ENCODE measurements at regions not wholly inside any gene's neighbourhood (a gene's known extent, or its start where the extent isn't known, plus 50 kb on each side); places are given as distances from the start of the nearest gene placed in this dataset.

DNA sequence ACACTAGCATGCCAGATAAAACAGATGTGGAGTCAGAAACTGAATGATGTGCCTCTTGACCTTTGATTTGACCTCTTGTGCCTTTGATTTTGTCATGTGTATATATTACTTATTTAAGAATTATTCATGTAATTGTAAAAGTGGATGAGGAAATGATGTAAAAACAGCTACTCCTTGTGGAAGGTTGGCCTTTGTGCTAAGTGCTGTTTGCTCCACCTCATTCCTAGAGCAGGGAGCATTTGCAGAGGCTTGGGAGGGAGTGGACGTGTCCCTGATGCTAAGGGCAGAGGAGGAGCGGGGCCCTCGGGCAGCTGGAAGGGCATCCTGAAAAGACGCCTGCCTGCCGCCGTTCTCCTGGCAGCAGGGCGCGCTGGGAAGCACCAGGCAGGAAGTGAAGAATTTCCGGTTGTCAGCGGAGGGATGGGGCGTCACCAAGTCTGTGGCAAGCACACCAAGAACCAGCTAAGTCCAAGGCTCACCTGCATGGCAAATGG, 197.6 kb upstream of the ZNF32 start:
- H3K9me3 ChIP-seq (ENCODE audit: insufficient read depth in 2 of 2, low read depth in 1 of 2, low read length in 1 of 2), result no peaks in the 10 kb centered on the region
- no peak overlapping the region for H4K5ac ChIP-seq (ENCODE audit: insufficient read length, low read depth, low read length)
- WGBS, 2 experiments (ENCODE audit: extremely low coverage in 1 of 2, insufficient coverage in 1 of 2, insufficient read length in 1 of 2, insufficient replicate concordance in 2 of 2, low coverage in 1 of 2, low lambda C conversion rate in 2 of 2, missing lambda C conversion rate in 1 of 2), result 86% methylated on average over 11 of the region's 11 CpGs; no CpG with 5 or more reads in 1 of the 2 experiments
- H2BK120ac ChIP-seq (replicated peaks; ENCODE audit: low read depth, low read length), result no peak overlapping the region
- POLR2A ChIA-PET (ENCODE audit: partially characterized antibody), result no interaction called here
- H3K56ac ChIP-seq (replicated peaks; ENCODE audit: insufficient read length, low read depth, low read length), result no peak overlapping the region
- H2BK15ac ChIP-seq (ENCODE audit: low read length), result no peak overlapping the region
- H2BK20ac ChIP-seq (ENCODE audit: low read length), result no peak overlapping the region
- DNase-seq (ENCODE audit: low read depth in 1 of 2, low spot score in 2 of 2) (no peak), FAIRE-seq (no peak)
- no peak overlapping the region for H3K4me2 ChIP-seq (ENCODE audit: insufficient read depth in 1 of 2, low read depth in 2 of 2, low read length in 2 of 2)
- H3K27ac ChIP-seq (ENCODE audit: low read depth, low read length), result no peak overlapping the region
- H3K4me3 ChIP-seq (ENCODE audit: extremely low read depth in 1 of 4, insufficient read depth in 2 of 4, low read depth in 3 of 4, low read length in 4 of 4), result no peak overlapping the region
- no peak overlapping the region; the same call in 1 of the 2 replicates for H3K18ac ChIP-seq (ENCODE audit: extremely low read depth, low read length)
- no peak overlapping the region for H2BK12ac ChIP-seq (ENCODE audit: low read depth, low read length)
- no peaks in the 10 kb centered on the region for H3K4me1 ChIP-seq (replicated peaks in 1 of 4; ENCODE audit: control insufficient read depth in 3 of 4, insufficient read depth in 4 of 4, low read length in 3 of 4)
- no peaks in the 10 kb centered on the region for H3K79me2 ChIP-seq (ENCODE audit: control insufficient read depth in 1 of 2, insufficient read depth in 2 of 2, low read length in 2 of 2)
- CTCF ChIA-PET (ENCODE audit: partially characterized antibody), result interaction anchor here (0.9 kb wide), 1 partner anchor 175 kb away, joined by 3 read pairs; no protein-coding TSS in a partner anchor
- H3K79me1 ChIP-seq (ENCODE audit: low read depth, low read length), result no peaks in the 10 kb centered on the region
- H4K8ac ChIP-seq (ENCODE audit: extremely low read depth, insufficient read depth, low read length), result no peak overlapping the region
- no peak overlapping the region for H3K14ac ChIP-seq (ENCODE audit: insufficient read length)
- no peak overlapping the region for H2AK5ac ChIP-seq (ENCODE audit: low read depth, low read length)
- H2AFZ ChIP-seq (ENCODE audit: low read length), result 0 out of 2 replicates have a peak overlapping the region, but pooled peaks have one; percentile 59
- no peaks in the 10 kb centered on the region for H3K36me3 ChIP-seq (ENCODE audit: control insufficient read depth in 2 of 4, insufficient read depth in 4 of 4, low read length in 3 of 4)
- no peaks in the 10 kb centered on the region; the same call in 1 of the 2 replicates for H3K23me2 ChIP-seq (ENCODE audit: low read depth, low read length)
- no peak overlapping the region for H2BK5ac ChIP-seq (ENCODE audit: low read depth, low read length)
- H3K23ac ChIP-seq (ENCODE audit: insufficient read length), result no peak overlapping the region
- no peak overlapping the region for H3K9ac ChIP-seq (replicated peaks in 1 of 4; ENCODE audit: extremely low read depth in 1 of 4, low read depth in 3 of 4, low read length in 3 of 4)
- no peak overlapping the region for H3K4ac ChIP-seq (replicated peaks; ENCODE audit: insufficient read length, low read depth, low read length)
- no peaks in the 10 kb centered on the region for H3K27me3 ChIP-seq (replicated peaks in 1 of 4; ENCODE audit: control insufficient read depth in 3 of 4, extremely low read depth in 1 of 4, insufficient read depth in 3 of 4, low read length in 3 of 4)
- no peak overlapping the region for H4K91ac ChIP-seq (replicated peaks; ENCODE audit: insufficient read length, low read length)
- H4K20me1 ChIP-seq (replicated peaks in 1 of 2; ENCODE audit: control insufficient read depth in 1 of 2, insufficient read depth in 2 of 2, low read length in 2 of 2), result no peaks in the 10 kb centered on the region
- TF ChIP-seq TEAD4 (IDR thresholded peaks at IDR 0.05; ENCODE audit: low read depth, low read length), result no peak
- no peak for TF ChIP-seq EP300 (IDR thresholded peaks at IDR 0.05; ENCODE audit: borderline replicate concordance in 1 of 2, low read depth in 2 of 2, low read length in 2 of 2)
- TF ChIP-seq BRCA1 (IDR thresholded peaks at IDR 0.05; ENCODE audit: low read depth, low read length), result no peak
- no peak for TF ChIP-seq ATF2 (IDR thresholded peaks at IDR 0.05; ENCODE audit: low read length)
- TF ChIP-seq CTCF (IDR thresholded peaks at IDR 0.05; ENCODE audit: control extremely low read depth in 1 of 3, insufficient read depth in 1 of 3, low read depth in 1 of 3, low read length in 3 of 3), result no peak
- no peak for TF ChIP-seq USF2 (IDR thresholded peaks at IDR 0.05; ENCODE audit: low read length)
- no peak for TF ChIP-seq SRF (IDR thresholded peaks at IDR 0.05; ENCODE audit: low read depth, low read length)
- TF ChIP-seq HDAC6 (IDR thresholded peaks at IDR 0.05; ENCODE audit: low read depth, low read length), result no peak
- no peak for TF ChIP-seq CREB1 (IDR thresholded peaks at IDR 0.05)

Measured in H1 (cell line).